HG02870 (cell line): ENCODE measurements at regions not wholly inside any gene's neighbourhood (a gene's known extent, or its start where the extent isn't known, plus 50 kb on each side); places are given as distances from the start of the nearest gene placed in this dataset.
"Not testable (repeated sequence)": the region's sequence is repeated elsewhere in the genome, so short reads cannot be mapped to it uniquely, and the experiment has no call there.

Experiments used
- ATAC-seq: cut with Tn5 transposase; IDR thresholded peaks from one replicate; pipeline ENCODE4 v1.9.1; 2021; ENCODE audit warnings: mild to moderate bottlenecking, moderate library complexity; ENCODE audit not compliant: unreplicated experiment

- no peak for ATAC-seq
Measured at GRCh38 chr1:214715126-214715525, 112.1 kb downstream of the CENPF start.

- no peak for ATAC-seq
Measured at GRCh38 chr1:214717351-214717750, 114.4 kb downstream of the CENPF start.

GRCh38 chr1:214718724-214719123 lies 115.7 kb downstream of the CENPF start:
- no peak for ATAC-seq

- ATAC-seq = no peak
Measured at GRCh38 chr1:214719207-214719606, 116.2 kb downstream of the CENPF start.

- no peak for ATAC-seq
Measured at GRCh38 chr1:214720561-214720960, 117.6 kb downstream of the CENPF start.

GRCh38 chr1:214727274-214727673 lies 124.3 kb downstream of the CENPF start:
- no peak for ATAC-seq

GRCh38 chr1:214739621-214740238 lies 136.7 kb downstream of the CENPF start:
- ATAC-seq = no peak

GRCh38 chr1:214740471-214740870 lies 137.5 kb downstream of the CENPF start:
- no peak for ATAC-seq

- no peak for ATAC-seq
Measured at GRCh38 chr1:214747050-214747635, 144.1 kb downstream of the CENPF start.

GRCh38 chr1:214753236-214753852 lies 150.3 kb downstream of the CENPF start:
- no peak for ATAC-seq

GRCh38 chr1:214761030-214761429 lies 158.0 kb downstream of the CENPF start:
- ATAC-seq = no peak

- ATAC-seq = no peak
Measured at GRCh38 chr1:214762902-214763301, 159.9 kb downstream of the CENPF start.

GRCh38 chr1:214764502-214764901 lies 161.5 kb downstream of the CENPF start:
- ATAC-seq = no peak

- ATAC-seq = no peak
Measured at GRCh38 chr1:214767221-214767620, 164.2 kb downstream of the CENPF start.

- not testable (repeated sequence) for ATAC-seq
Measured at GRCh38 chr1:214769666-214770065, 166.7 kb downstream of the CENPF start.

- no peak for ATAC-seq
Measured at GRCh38 chr1:214777364-214777763, 174.4 kb downstream of the CENPF start.

GRCh38 chr1:214791961-214792360 lies 189.0 kb downstream of the CENPF start:
- ATAC-seq = no peak

GRCh38 chr1:214792527-214793186 lies 189.7 kb downstream of the CENPF start:
- no peak for ATAC-seq

GRCh38 chr1:214793708-214794107 lies 190.7 kb downstream of the CENPF start:
- ATAC-seq = no peak

GRCh38 chr1:214801191-214801590 lies 198.2 kb downstream of the CENPF start:
- no peak for ATAC-seq

- ATAC-seq = no peak
Measured at GRCh38 chr1:214808845-214809460, 206.0 kb downstream of the CENPF start.

GRCh38 chr1:214816603-214817002 lies 213.6 kb downstream of the CENPF start:
- ATAC-seq = no peak
